IMR-90 (cell line): ENCODE measurements at regions not wholly inside any gene's neighbourhood (a gene's known extent, or its start where the extent isn't known, plus 50 kb on each side); places are given as distances from the start of the nearest gene placed in this dataset.

Source experiments
- ATAC-seq: fragments of 200-7000 bp; cut with Tn5 transposase; 2 replicates; pipeline ENCODE4 v1.9.1; 2020; ENCODE audit warnings: low read depth, mild to moderate bottlenecking, moderate library complexity
- BruUV-seq: library from RNA; stranded (reverse); fragments of 400-500 nt; replicated peaks from 2 replicates; lab custom pipeline; 2021; lab: Mats Ljungman, UMichigan
- CTCF ChIA-PET: fragments of 300-600 bp; formaldehyde crosslinking; extraction: SDS; loops from one replicate; lab custom pipeline; 2021; ENCODE audit warnings: antibody characterized with exemption; lab: Yijun Ruan, JAX
- POLR2A ChIA-PET: fragments of 300-600 bp; sonication (Branson Sonifier 250); formaldehyde crosslinking; loops from one replicate; lab custom pipeline; 2022; ENCODE audit warnings: antibody characterized with exemption; ENCODE audit not compliant: unreplicated experiment; lab: Charles Lee
- DNase-seq: peaks from one replicate; pipeline ENCODE4 v3.0.0; 2013
- H2AFZ ChIP-seq: replicated peaks from 2 replicates; pipeline ENCODE3; 2013; ENCODE audit warnings: low read length, mild to moderate bottlenecking; ENCODE audit not compliant: poor library complexity
- H2AK5ac ChIP-seq: 2 replicates; pipeline ENCODE4 v1.6.1; 2013; ENCODE audit warnings: low read depth, low read length, inconsistent platforms
- H2AK9ac ChIP-seq: replicated peaks from 2 replicates; pipeline ENCODE3; 2013; ENCODE audit warnings: mild to moderate bottlenecking, low read depth, low read length, moderate library complexity; ENCODE audit not compliant: poor library complexity
- H2BK120ac ChIP-seq: 2 replicates; pipeline ENCODE4 v1.6.1; 2013; ENCODE audit warnings: low read depth, low read length, inconsistent platforms
- H2BK15ac ChIP-seq: 3 replicates; pipeline ENCODE4 v1.6.1; 2013; ENCODE audit warnings: low read depth, low read length, inconsistent platforms
- H2BK20ac ChIP-seq: 2 replicates; pipeline ENCODE4 v1.6.1; 2013; ENCODE audit warnings: low read depth, mild to moderate bottlenecking, inconsistent platforms, low read length, moderate library complexity
- H2BK5ac ChIP-seq: 2 replicates; pipeline ENCODE4 v1.6.1; 2013; ENCODE audit warnings: mild to moderate bottlenecking, low read depth, low read length, inconsistent platforms; ENCODE audit not compliant: poor library complexity, severe bottlenecking
- H3K14ac ChIP-seq: replicated peaks from 2 replicates; pipeline ENCODE4 v1.6.1; 2013; ENCODE audit warnings: low read depth, low read length, inconsistent platforms
- H3K18ac ChIP-seq: 2 replicates; pipeline ENCODE4 v1.6.1; 2013; ENCODE audit warnings: low read depth, low read length, control low read depth
- H3K23ac ChIP-seq: 2 replicates; pipeline ENCODE4 v1.6.1; 2013; ENCODE audit warnings: low read depth, low read length, inconsistent platforms
- H3K27ac ChIP-seq: 2 replicates; pipeline ENCODE4 v1.5.1; 2013; ENCODE audit warnings: mild to moderate bottlenecking, control low read depth, low read length; ENCODE audit not compliant: insufficient read depth
- H3K27me3 ChIP-seq: 2 replicates; pipeline ENCODE4 v1.6.1; 2013; ENCODE audit warnings: low read length; ENCODE audit not compliant: control insufficient read depth, insufficient read depth
- H3K36me3 ChIP-seq: 2 replicates; pipeline ENCODE4 v1.6.1; 2013; ENCODE audit warnings: low read length, mixed read lengths; ENCODE audit not compliant: control insufficient read depth, insufficient read depth
- H3K4ac ChIP-seq: 2 replicates; pipeline ENCODE4 v1.6.1; 2013; ENCODE audit warnings: low read depth, low read length, inconsistent platforms
- H3K4me1 ChIP-seq: 2 replicates; pipeline ENCODE4 v1.6.1; 2013; ENCODE audit warnings: low read length, mixed read lengths; ENCODE audit not compliant: control insufficient read depth, insufficient read depth
- H3K4me2 ChIP-seq: 2 replicates; pipeline ENCODE4 v1.6.1; 2013; ENCODE audit warnings: low read depth, mild to moderate bottlenecking, control low read depth, low read length, moderate library complexity
- H3K4me3 ChIP-seq: 2 replicates; pipeline ENCODE4 v1.5.1; 2013; ENCODE audit warnings: low read depth, mild to moderate bottlenecking, control low read depth, low read length, moderate library complexity; ENCODE audit not compliant: insufficient read depth
- H3K56ac ChIP-seq: 2 replicates; pipeline ENCODE4 v1.6.1; 2013; ENCODE audit warnings: low read length, inconsistent platforms; ENCODE audit not compliant: insufficient read depth; ENCODE audit errors: extremely low read depth
- H3K79me1 ChIP-seq, 2 experiments: 2 replicates each; pipeline ENCODE4 v1.6.1; 2013; ENCODE audit warnings: low read length in 2 of 2, inconsistent platforms in 1 of 2, low read depth in 1 of 2
- H3K9ac ChIP-seq: 2 replicates; pipeline ENCODE4 v1.6.1; 2013; ENCODE audit warnings: low read depth, low read length, control low read depth
- H3K9me1 ChIP-seq: 2 replicates; pipeline ENCODE4 v1.6.1; 2013; ENCODE audit warnings: low read length, inconsistent platforms; ENCODE audit not compliant: insufficient read depth
- H3K9me3 ChIP-seq: 2 replicates; pipeline ENCODE4 v1.6.1; 2013; ENCODE audit warnings: low read length; ENCODE audit not compliant: control insufficient read depth, insufficient read depth
- H4K20me1 ChIP-seq: 2 replicates; pipeline ENCODE4 v1.6.1; 2013; ENCODE audit warnings: low read length, inconsistent platforms; ENCODE audit not compliant: insufficient read depth
- H4K5ac ChIP-seq: 2 replicates; pipeline ENCODE4 v1.6.1; 2013; ENCODE audit warnings: mild to moderate bottlenecking, low read depth, low read length, control low read depth
- H4K8ac ChIP-seq, 2 experiments: 2 replicates each; pipeline ENCODE4 v1.6.1; 2013; ENCODE audit warnings: low read depth in 2 of 2, low read length in 2 of 2, control low read depth in 1 of 2, inconsistent platforms in 1 of 2
- H4K91ac ChIP-seq: 2 replicates; pipeline ENCODE4 v1.6.1; 2013; ENCODE audit warnings: low read depth, low read length, inconsistent platforms; ENCODE audit not compliant: insufficient read depth
- BHLHE40 ChIP-seq: fragments of 150-350 bp; IDR thresholded peaks from 2 replicates; pipeline ENCODE4 v1.6.1; 2016; ENCODE audit warnings: mild to moderate bottlenecking, low read depth, low read length
- CEBPB ChIP-seq: IDR thresholded peaks from 2 replicates; pipeline ENCODE4 v1.6.1; 2012; ENCODE audit warnings: low read depth, low read length, improper control_type of control experiment
- CHD1 ChIP-seq: IDR thresholded peaks from 2 replicates; pipeline ENCODE4 v1.6.1; 2012; ENCODE audit warnings: low read depth, low read length, improper control_type of control experiment
- FOS ChIP-seq: fragments of 150-350 bp; IDR thresholded peaks from 2 replicates; pipeline ENCODE4 v1.6.1; 2016; ENCODE audit warnings: low read depth, low read length
- MAFK ChIP-seq: IDR thresholded peaks from 2 replicates; pipeline ENCODE4 v1.6.1; 2012; ENCODE audit warnings: low read depth, low read length, improper control_type of control experiment
- MAZ ChIP-seq: IDR thresholded peaks from 2 replicates; pipeline ENCODE4 v1.6.1; 2012; ENCODE audit warnings: low read depth, mild to moderate bottlenecking, low read length, improper control_type of control experiment, moderate library complexity, borderline replicate concordance
- NFE2L2 ChIP-seq: fragments of 150-350 bp; IDR thresholded peaks from 2 replicates; pipeline ENCODE4 v1.6.1; 2016; ENCODE audit warnings: low read depth, mild to moderate bottlenecking, low read length
- POLR2A ChIP-seq: IDR thresholded peaks from 2 replicates; pipeline ENCODE4 v1.6.1; 2012; ENCODE audit warnings: mild to moderate bottlenecking, low read depth, low read length
- RAD21 ChIP-seq: IDR thresholded peaks from 2 replicates; pipeline ENCODE4 v1.6.1; 2012; ENCODE audit warnings: low read length, improper control_type of control experiment
- RCOR1 ChIP-seq: IDR thresholded peaks from 2 replicates; pipeline ENCODE4 v1.6.1; 2012; ENCODE audit warnings: mild to moderate bottlenecking, low read length, improper control_type of control experiment; ENCODE audit not compliant: insufficient replicate concordance
- RFX5 ChIP-seq: IDR thresholded peaks from 2 replicates; pipeline ENCODE4 v1.8.0; 2012; ENCODE audit warnings: low read depth, mild to moderate bottlenecking, low read length, moderate library complexity
- SMC3 ChIP-seq: fragments of 150-350 bp; IDR thresholded peaks from 2 replicates; pipeline ENCODE4 v1.6.1; 2016; ENCODE audit warnings: low read depth, mild to moderate bottlenecking, antibody characterized with exemption, low read length, moderate library complexity
- WGBS, 2 experiments: methylation state at CpG; one replicate each; pipeline versions ENCODE4 v1.1.5 to v1.1.7; 2013; ENCODE audit warnings: missing lambda C conversion rate in 2 of 2; ENCODE audit not compliant: insufficient read length in 1 of 2; ENCODE audit errors: extremely low coverage in 2 of 2; 5-methylcytosine and 5-hydroxymethylcytosine counted together
- dilution Hi-C: fragments of 300-500 bp; cut with HindIII; formaldehyde crosslinking; loops from one replicate; pipeline ENCODE4 v1.14.3; 2018; ENCODE audit warnings: low sequenced_read_pairs; ENCODE audit not compliant: unreplicated experiment
- in situ Hi-C: fragments of 300-500 bp; cut with MboI; formaldehyde crosslinking; loops from 3 replicates; pipeline ENCODE4 v1.14.3; 2019; ENCODE audit warnings: low sequenced_read_pairs, inconsistent platforms, mixed read lengths
- intact Hi-C: fragments of 100-400 bp; cut with micrococcal nuclease; formaldehyde crosslinking; loops from 2 replicates; pipeline ENCODE4 v1.10.0; 2022
- TF ChIP-seq, protein P1 (sequence below): fragments of 150-350 bp; IDR thresholded peaks from 2 replicates; pipeline ENCODE4 v1.6.1; 2016; ENCODE audit warnings: low read depth, mild to moderate bottlenecking, low read length, moderate library complexity, borderline replicate concordance
- TF ChIP-seq, protein P2 (sequence below): fragments of 150-350 bp; IDR thresholded peaks from 2 replicates; pipeline ENCODE4 v1.6.1; 2017; ENCODE audit warnings: mild to moderate bottlenecking, antibody characterized with exemption, low read length, low read depth
- TF ChIP-seq, protein P3 (sequence below): conservative IDR thresholded peaks from 2 replicates; pipeline ENCODE4 v1.5.1; 2012; ENCODE audit warnings: mild to moderate bottlenecking, low read depth, low read length, improper control_type of control experiment

DNA sequence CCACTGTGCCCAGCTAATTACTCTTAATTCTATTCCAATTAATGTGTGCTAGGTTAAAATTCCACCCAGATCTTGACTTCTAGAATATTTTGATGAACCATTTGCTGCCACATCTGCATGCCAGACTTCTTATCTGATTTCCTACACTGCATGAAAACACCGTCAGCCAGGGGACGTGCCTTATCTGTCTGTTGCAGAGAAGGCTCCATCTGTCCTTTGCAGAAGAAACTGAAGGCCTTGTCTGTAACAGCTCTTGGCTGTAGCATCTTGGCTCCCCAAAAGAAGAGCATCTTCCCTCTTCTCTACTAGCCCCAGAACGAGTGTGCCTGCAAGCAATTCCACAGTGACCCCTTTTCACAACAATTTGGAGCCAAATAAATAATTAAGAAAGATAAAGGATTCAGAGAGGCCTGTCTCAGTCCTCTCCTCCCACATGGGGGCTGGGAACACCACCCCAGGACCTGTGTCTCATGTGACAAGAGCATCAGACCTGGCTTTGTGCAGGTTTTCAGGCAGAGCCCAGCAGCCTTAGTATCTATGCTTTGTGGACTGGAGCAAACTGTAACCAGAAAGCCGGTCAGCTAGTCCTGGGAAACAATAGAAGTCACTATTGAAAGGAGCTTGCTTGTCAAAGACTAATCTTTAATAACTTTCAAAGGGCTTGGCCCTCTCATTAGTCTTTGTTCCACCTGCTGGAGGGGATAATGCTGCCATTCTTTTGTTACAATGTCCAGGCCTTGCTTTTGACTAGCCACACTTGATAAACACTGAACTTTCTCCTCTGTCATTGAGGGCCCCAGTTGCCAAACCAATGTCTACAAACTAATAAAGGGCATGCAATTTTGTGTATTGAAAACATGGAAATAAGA lies 84.0 kb upstream of the NEUROD1 start:
- no peak overlapping the region for H3K4me3 ChIP-seq
- no peak for ATAC-seq
- TF ChIP-seq RCOR1 (no peak), NFE2L2 (no peak), BHLHE40 (no peak), CHD1 (no peak), FOS (no peak), MAFK (no peak), RFX5 (no peak), CEBPB (no peak), RAD21 (no peak), POLR2A (no peak), MAZ (no peak), SMC3 (no peak)
- TF ChIP-seq, protein P1, sequence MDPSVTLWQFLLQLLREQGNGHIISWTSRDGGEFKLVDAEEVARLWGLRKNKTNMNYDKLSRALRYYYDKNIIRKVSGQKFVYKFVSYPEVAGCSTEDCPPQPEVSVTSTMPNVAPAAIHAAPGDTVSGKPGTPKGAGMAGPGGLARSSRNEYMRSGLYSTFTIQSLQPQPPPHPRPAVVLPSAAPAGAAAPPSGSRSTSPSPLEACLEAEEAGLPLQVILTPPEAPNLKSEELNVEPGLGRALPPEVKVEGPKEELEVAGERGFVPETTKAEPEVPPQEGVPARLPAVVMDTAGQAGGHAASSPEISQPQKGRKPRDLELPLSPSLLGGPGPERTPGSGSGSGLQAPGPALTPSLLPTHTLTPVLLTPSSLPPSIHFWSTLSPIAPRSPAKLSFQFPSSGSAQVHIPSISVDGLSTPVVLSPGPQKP, result no peak
- TF ChIP-seq, protein P2, sequence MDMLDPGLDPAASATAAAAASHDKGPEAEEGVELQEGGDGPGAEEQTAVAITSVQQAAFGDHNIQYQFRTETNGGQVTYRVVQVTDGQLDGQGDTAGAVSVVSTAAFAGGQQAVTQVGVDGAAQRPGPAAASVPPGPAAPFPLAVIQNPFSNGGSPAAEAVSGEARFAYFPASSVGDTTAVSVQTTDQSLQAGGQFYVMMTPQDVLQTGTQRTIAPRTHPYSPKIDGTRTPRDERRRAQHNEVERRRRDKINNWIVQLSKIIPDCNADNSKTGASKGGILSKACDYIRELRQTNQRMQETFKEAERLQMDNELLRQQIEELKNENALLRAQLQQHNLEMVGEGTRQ, result no peak
- TF ChIP-seq, protein P3, sequence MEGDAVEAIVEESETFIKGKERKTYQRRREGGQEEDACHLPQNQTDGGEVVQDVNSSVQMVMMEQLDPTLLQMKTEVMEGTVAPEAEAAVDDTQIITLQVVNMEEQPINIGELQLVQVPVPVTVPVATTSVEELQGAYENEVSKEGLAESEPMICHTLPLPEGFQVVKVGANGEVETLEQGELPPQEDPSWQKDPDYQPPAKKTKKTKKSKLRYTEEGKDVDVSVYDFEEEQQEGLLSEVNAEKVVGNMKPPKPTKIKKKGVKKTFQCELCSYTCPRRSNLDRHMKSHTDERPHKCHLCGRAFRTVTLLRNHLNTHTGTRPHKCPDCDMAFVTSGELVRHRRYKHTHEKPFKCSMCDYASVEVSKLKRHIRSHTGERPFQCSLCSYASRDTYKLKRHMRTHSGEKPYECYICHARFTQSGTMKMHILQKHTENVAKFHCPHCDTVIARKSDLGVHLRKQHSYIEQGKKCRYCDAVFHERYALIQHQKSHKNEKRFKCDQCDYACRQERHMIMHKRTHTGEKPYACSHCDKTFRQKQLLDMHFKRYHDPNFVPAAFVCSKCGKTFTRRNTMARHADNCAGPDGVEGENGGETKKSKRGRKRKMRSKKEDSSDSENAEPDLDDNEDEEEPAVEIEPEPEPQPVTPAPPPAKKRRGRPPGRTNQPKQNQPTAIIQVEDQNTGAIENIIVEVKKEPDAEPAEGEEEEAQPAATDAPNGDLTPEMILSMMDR, result no peak

More for the DNA sequence above, 84.0 kb upstream of the NEUROD1 start:
- H3K4me1 ChIP-seq, result no peaks in the 10 kb centered on the region
- no peaks in the 10 kb centered on the region for H3K36me3 ChIP-seq
- H2BK20ac ChIP-seq, result no peak overlapping the region
- H3K9ac ChIP-seq, result no peak overlapping the region
- no peaks in the 10 kb centered on the region for H3K9me1 ChIP-seq
- 45% methylated on average over 2 of the region's 4 CpGs; no CpG with 5 or more reads in 1 of the 2 experiments for WGBS, 2 experiments
- H4K5ac ChIP-seq, result no peak overlapping the region
- peak overlapping the region; percentile 0 for H2AFZ ChIP-seq
- ChIA-PET CTCF (no interaction called here), POLR2A (interaction anchor here (0.6 kb wide), 1 partner anchor 1331 kb away, joined by 3 read pairs; no protein-coding TSS in a partner anchor)
- no peak overlapping the region for H2AK5ac ChIP-seq
- H3K79me1 ChIP-seq, result no peaks in the 10 kb centered on the region
- H2AK9ac ChIP-seq, result no peak overlapping the region
- no peak overlapping the region for H4K8ac ChIP-seq
- H3K9me3 ChIP-seq, result no peaks in the 10 kb centered on the region
- H2BK120ac ChIP-seq, result no peak overlapping the region
- no peak overlapping the region for H3K23ac ChIP-seq
- H2BK15ac ChIP-seq, result no peak overlapping the region
- no peak overlapping the region for H3K18ac ChIP-seq
- no peak overlapping the region for H4K91ac ChIP-seq
- dilution Hi-C loops (no loop called here), in situ Hi-C loops (loop anchor here (25.0 kb wide), 1 partner anchor 898 kb away; no protein-coding TSS in a partner anchor), intact Hi-C loops (no loop called here)
- H3K4me2 ChIP-seq, result no peak overlapping the region
- no TSS peak for BruUV-seq
- no peak overlapping the region for H3K27ac ChIP-seq
- no peak overlapping the region for H3K4ac ChIP-seq
- H3K14ac ChIP-seq, result no peak overlapping the region
- no peak overlapping the region for H2BK5ac ChIP-seq
- no peak overlapping the region for H3K56ac ChIP-seq
- no peaks in the 10 kb centered on the region for H4K20me1 ChIP-seq
- H3K27me3 ChIP-seq, result no peaks in the 10 kb centered on the region
- no peak for DNase-seq
